ENCODE measurements at regions not wholly inside any gene's neighbourhood (a gene's known extent, or its start where the extent isn't known, plus 50 kb on each side); places are given as distances from the start of the nearest gene placed in this dataset.

DNA sequence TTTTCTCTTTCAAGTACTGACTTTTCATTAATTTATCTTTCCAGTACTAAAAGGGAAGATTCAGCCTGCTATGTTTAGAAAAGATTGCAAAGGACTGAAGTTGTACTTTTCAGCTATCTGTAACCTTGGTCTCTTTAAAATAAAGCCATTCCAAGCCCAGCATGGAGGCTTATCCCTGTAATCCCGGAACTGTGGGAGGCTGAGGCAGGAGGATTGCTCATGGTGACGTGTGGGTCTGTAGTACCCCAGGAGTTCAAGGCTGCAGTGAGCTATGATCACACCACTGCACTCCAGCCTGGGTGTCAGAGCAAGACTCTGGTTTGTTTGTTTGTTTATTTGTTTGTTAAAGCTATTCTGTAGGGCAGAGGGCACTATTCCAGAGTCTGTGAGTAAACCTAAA is 50.6 kb upstream of the TMEM170B start:
- TF ChIP-seq ISL1 (CRISPR knock-in tag; IDR thresholded peaks at IDR 0.05): no peak
- no peak for TF ChIP-seq TOX (CRISPR knock-in tag; IDR thresholded peaks at IDR 0.05; ENCODE audit: borderline replicate concordance)
- TF ChIP-seq TCF4 (CRISPR knock-in tag; IDR thresholded peaks at IDR 0.05; ENCODE audit: borderline replicate concordance): no peak
- TF ChIP-seq BACH2 (CRISPR knock-in tag; IDR thresholded peaks at IDR 0.05; ENCODE audit: borderline replicate concordance): no peak
- TF ChIP-seq, protein P1, sequence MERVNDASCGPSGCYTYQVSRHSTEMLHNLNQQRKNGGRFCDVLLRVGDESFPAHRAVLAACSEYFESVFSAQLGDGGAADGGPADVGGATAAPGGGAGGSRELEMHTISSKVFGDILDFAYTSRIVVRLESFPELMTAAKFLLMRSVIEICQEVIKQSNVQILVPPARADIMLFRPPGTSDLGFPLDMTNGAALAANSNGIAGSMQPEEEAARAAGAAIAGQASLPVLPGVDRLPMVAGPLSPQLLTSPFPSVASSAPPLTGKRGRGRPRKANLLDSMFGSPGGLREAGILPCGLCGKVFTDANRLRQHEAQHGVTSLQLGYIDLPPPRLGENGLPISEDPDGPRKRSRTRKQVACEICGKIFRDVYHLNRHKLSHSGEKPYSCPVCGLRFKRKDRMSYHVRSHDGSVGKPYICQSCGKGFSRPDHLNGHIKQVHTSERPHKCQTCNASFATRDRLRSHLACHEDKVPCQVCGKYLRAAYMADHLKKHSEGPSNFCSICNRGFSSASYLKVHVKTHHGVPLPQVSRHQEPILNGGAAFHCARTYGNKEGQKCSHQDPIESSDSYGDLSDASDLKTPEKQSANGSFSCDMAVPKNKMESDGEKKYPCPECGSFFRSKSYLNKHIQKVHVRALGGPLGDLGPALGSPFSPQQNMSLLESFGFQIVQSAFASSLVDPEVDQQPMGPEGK (CRISPR knock-in tag; IDR thresholded peaks at IDR 0.05; ENCODE audit: borderline replicate concordance): no peak
- no peak for TF ChIP-seq ZFP3 (CRISPR knock-in tag; IDR thresholded peaks at IDR 0.05)
- no peak for TF ChIP-seq ZFP30 (CRISPR knock-in tag; IDR thresholded peaks at IDR 0.05)
- no peak for TF ChIP-seq RARB (CRISPR knock-in tag; IDR thresholded peaks at IDR 0.05)
- no peak for TF ChIP-seq CSRNP3 (CRISPR knock-in tag; IDR thresholded peaks at IDR 0.05)
- no peak for TF ChIP-seq SNAI2 (CRISPR knock-in tag; IDR thresholded peaks at IDR 0.05)
- TF ChIP-seq ZNF565 (CRISPR knock-in tag; conservative IDR thresholded peaks at IDR 0.05; ENCODE audit: low read depth): no peak
- TF ChIP-seq ZC3H10 (CRISPR knock-in tag; IDR thresholded peaks at IDR 0.05): no peak
- no peak for TF ChIP-seq GLIS3 (CRISPR knock-in tag; IDR thresholded peaks at IDR 0.05)
- no peak for TF ChIP-seq ARNTL (CRISPR knock-in tag; IDR thresholded peaks at IDR 0.05; ENCODE audit: borderline replicate concordance, low read depth)
- no peak for TF ChIP-seq ESRRG (CRISPR knock-in tag; IDR thresholded peaks at IDR 0.05)
- TF ChIP-seq ZNF8 (CRISPR knock-in tag; IDR thresholded peaks at IDR 0.05): no peak
- no peak for ATAC-seq

- ATAC-seq: no peak
- TF ChIP-seq ARNTL (CRISPR knock-in tag; IDR thresholded peaks at IDR 0.05; ENCODE audit: borderline replicate concordance, low read depth): no peak
- TF ChIP-seq SNAI2 (CRISPR knock-in tag; IDR thresholded peaks at IDR 0.05): no peak
- TF ChIP-seq TCF4 (CRISPR knock-in tag; IDR thresholded peaks at IDR 0.05; ENCODE audit: borderline replicate concordance): no peak
- no peak for TF ChIP-seq ISL1 (CRISPR knock-in tag; IDR thresholded peaks at IDR 0.05)
- no peak for TF ChIP-seq ZFP3 (CRISPR knock-in tag; IDR thresholded peaks at IDR 0.05)
- no peak for TF ChIP-seq PPARA (CRISPR knock-in tag; IDR thresholded peaks at IDR 0.05; ENCODE audit: borderline replicate concordance)
- TF ChIP-seq, protein P2, sequence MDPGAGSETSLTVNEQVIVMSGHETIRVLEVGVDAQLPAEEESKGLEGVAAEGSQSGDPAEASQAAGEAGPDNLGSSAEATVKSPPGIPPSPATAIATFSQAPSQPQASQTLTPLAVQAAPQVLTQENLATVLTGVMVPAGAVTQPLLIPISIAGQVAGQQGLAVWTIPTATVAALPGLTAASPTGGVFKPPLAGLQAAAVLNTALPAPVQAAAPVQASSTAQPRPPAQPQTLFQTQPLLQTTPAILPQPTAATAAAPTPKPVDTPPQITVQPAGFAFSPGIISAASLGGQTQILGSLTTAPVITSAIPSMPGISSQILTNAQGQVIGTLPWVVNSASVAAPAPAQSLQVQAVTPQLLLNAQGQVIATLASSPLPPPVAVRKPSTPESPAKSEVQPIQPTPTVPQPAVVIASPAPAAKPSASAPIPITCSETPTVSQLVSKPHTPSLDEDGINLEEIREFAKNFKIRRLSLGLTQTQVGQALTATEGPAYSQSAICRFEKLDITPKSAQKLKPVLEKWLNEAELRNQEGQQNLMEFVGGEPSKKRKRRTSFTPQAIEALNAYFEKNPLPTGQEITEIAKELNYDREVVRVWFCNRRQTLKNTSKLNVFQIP (CRISPR knock-in tag; IDR thresholded peaks at IDR 0.05; ENCODE audit: borderline replicate concordance, low read depth): no peak
- TF ChIP-seq, protein P1 (CRISPR knock-in tag; IDR thresholded peaks at IDR 0.05; ENCODE audit: borderline replicate concordance): no peak
- no peak for TF ChIP-seq ZFP30 (CRISPR knock-in tag; IDR thresholded peaks at IDR 0.05)
- TF ChIP-seq CSRNP3 (CRISPR knock-in tag; IDR thresholded peaks at IDR 0.05): no peak
- no peak for TF ChIP-seq GLIS3 (CRISPR knock-in tag; IDR thresholded peaks at IDR 0.05)
- TF ChIP-seq BACH2 (CRISPR knock-in tag; IDR thresholded peaks at IDR 0.05; ENCODE audit: borderline replicate concordance): no peak
These were observed 51.1 kb upstream of the TMEM170B start for GRCh38 chr6:11486486-11486885.

- TF ChIP-seq ZC3H10 (CRISPR knock-in tag; IDR thresholded peaks at IDR 0.05) (no peak), ZNF70 (CRISPR knock-in tag; IDR thresholded peaks at IDR 0.05) (no peak), PPARA (CRISPR knock-in tag; IDR thresholded peaks at IDR 0.05; ENCODE audit: borderline replicate concordance) (no peak), ZFP30 (CRISPR knock-in tag; IDR thresholded peaks at IDR 0.05) (no peak), ZNF565 (CRISPR knock-in tag; conservative IDR thresholded peaks at IDR 0.05; ENCODE audit: low read depth) (no peak), RARB (CRISPR knock-in tag; IDR thresholded peaks at IDR 0.05) (no peak), ZNF8 (CRISPR knock-in tag; IDR thresholded peaks at IDR 0.05) (no peak), CREB5 (CRISPR knock-in tag; IDR thresholded peaks at IDR 0.05; ENCODE audit: low read depth) (no peak), OSR1 (CRISPR knock-in tag; IDR thresholded peaks at IDR 0.05) (no peak), ZFP3 (CRISPR knock-in tag; IDR thresholded peaks at IDR 0.05) (no peak), ESRRG (CRISPR knock-in tag; IDR thresholded peaks at IDR 0.05) (no peak)
- TF ChIP-seq, protein P1 (CRISPR knock-in tag; IDR thresholded peaks at IDR 0.05; ENCODE audit: borderline replicate concordance): no peak
- no peak for ATAC-seq
These were observed 51.5 kb upstream of the TMEM170B start for GRCh38 chr6:11486051-11486450.
